GM10248 (cell line): ENCODE measurements at regions not wholly inside any gene's neighbourhood (a gene's known extent, or its start where the extent isn't known, plus 50 kb on each side); places are given as distances from the start of the nearest gene placed in this dataset.
A peak's percentile ranks its signal among the peaks of the same experiment; 100 is the strongest.

Experiments used
- CTCF ChIA-PET: fragments of 300-600 bp; sonication (Branson Sonifier 250); formaldehyde crosslinking; extraction: SDS; loops from one replicate; lab custom pipeline; 2021; ENCODE audit warnings: antibody characterized with exemption; lab: Yijun Ruan, JAX
- POLR2A ChIA-PET: fragments of 350-650 bp; sonication (Branson Sonifier 250); formaldehyde crosslinking; extraction: SDS; loops from one replicate; lab custom pipeline; 2020; ENCODE audit warnings: antibody characterized with exemption; lab: Yijun Ruan, JAX
- DNase-seq: peaks from one replicate; pipeline ENCODE4 v3.0.0; 2012; ENCODE audit errors: extremely low spot score
- TF ChIP-seq, protein P1 (sequence below): IDR thresholded peaks from 2 replicates; pipeline ENCODE4 v1.5.1; 2012; ENCODE audit warnings: mild to moderate bottlenecking, low read depth; ENCODE audit errors: extremely low read depth, missing control alignments, control extremely low read depth

DNA sequence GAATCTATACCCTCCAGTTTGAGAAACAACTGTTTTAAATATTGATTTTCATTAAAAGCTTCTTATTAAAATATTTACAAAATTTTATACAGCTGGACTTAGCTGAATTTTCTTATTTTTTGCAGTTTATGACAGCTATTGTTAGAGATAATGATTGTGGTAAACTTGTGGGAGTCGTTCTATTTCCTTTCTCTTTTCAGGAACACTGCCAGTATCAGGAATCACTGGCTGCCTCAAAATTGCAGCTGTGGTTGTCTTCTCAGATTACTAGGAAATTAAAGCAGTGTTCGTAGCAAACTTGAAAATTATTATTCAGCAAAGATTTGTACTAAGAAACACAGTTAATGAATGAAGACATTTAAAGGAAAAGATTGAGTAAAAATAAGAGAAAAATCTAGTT is 311.0 kb downstream of the CENPW start:
- ChIA-PET CTCF (interaction anchor here (1.0 kb wide), 1 partner anchor 12 kb away, joined by 3 read pairs; no protein-coding TSS in a partner anchor), POLR2A (no interaction called here)
- TF ChIP-seq, protein P1, sequence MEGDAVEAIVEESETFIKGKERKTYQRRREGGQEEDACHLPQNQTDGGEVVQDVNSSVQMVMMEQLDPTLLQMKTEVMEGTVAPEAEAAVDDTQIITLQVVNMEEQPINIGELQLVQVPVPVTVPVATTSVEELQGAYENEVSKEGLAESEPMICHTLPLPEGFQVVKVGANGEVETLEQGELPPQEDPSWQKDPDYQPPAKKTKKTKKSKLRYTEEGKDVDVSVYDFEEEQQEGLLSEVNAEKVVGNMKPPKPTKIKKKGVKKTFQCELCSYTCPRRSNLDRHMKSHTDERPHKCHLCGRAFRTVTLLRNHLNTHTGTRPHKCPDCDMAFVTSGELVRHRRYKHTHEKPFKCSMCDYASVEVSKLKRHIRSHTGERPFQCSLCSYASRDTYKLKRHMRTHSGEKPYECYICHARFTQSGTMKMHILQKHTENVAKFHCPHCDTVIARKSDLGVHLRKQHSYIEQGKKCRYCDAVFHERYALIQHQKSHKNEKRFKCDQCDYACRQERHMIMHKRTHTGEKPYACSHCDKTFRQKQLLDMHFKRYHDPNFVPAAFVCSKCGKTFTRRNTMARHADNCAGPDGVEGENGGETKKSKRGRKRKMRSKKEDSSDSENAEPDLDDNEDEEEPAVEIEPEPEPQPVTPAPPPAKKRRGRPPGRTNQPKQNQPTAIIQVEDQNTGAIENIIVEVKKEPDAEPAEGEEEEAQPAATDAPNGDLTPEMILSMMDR: no peak
- DNase-seq: no peak

DNA sequence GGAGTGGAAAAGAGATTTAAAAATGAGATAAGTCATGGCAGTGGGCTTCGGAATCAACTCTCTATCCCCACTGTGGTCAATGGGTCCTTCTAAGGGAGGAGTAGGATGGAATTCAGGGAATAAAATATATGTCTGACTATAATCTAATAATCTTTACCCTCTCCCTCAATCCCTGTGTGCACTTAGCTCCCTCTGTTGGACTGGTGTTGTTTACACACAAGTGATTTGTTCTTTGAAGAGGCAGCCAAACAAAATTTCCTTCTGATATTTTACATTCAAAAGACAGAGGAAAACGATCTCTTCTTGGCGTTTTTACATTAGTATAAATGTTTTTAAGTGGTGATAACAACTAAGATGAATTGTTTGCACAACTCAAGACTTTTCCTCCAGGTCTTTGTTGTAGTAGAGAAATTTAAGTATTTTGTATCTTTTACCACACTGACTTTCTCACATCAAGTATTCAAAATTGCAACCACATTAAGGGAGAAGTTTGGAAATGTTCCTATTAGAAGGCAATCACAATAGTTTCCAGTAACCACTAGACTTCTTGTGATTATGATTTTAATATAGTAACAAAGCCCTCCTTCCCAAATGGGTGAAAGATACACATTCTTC is 317.8 kb downstream of the CENPW start:
- POLR2A ChIA-PET: no interaction called here
- CTCF ChIA-PET: interaction anchor here (1.2 to 1.4 kb wide), 3 partner anchors 12 to 671 kb away, joined by 4 to 6 read pairs (median 4); partner anchors contain the start of gene TRMT11
- TF ChIP-seq, protein P1: peak; percentile 59
- DNase-seq: no peak

DNA sequence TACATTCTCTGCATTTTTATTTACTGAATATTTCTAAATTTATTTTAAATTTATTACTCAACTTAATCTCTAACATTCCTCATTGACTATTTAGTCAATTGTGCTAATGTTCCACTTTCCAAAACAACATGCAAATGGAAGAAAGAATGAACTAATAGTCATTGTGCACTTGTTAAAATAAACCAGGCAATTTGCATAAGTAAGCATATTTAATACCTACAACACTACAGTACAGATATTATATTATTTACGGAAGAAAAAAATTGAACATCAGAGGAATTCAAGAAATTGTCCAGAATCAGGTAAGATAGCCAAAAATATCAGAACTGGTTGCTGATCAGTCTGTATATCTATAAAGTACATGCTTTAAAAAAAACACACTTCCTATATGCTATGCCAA is 320.5 kb downstream of the CENPW start:
- ChIA-PET CTCF (no interaction called here), POLR2A (no interaction called here)
- DNase-seq: no peak
- TF ChIP-seq, protein P1: no peak

DNA sequence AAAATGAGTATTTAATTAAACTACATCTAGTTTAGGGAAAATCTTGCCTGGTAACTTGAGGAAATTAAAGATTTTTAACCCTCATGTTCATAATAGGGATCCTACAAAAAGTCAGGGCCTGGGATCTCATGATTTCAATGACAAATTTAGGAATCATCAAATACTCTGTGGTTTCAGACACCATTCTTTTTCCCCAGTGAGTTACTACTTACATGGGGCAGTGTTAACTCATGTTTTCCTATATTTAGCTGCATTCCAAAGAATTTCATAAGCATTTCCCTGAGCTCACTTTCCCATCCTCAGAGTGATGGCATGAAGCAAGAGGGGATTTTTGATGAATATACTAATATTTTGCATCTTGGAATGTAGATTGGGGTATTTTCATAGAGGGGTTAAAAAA is 321.7 kb downstream of the CENPW start:
- TF ChIP-seq, protein P1: no peak
- ChIA-PET POLR2A (no interaction called here), CTCF (interaction anchor here (1.0 to 1.4 kb wide), 2 partner anchors 11 to 14 kb away, joined by 3 read pairs; no protein-coding TSS in a partner anchor)
- DNase-seq: no peak

DNA sequence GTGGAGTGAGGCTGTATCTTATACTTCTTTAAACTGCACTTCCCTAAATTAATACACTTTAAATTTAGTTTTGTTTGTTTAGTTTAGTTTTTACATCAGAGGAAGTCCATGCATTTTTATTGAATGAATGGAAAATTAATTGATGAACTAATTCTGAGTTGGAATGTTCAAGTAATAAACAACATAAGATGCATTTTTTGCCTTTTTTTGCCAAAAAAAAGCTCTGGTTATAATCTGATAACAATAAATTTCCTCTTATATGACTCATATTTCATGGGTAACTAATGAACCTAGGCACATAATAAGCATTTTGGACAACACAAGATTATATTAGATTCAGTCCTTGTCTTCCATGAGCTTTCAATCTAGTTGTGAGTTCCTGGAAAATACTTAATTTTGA is 323.1 kb downstream of the CENPW start:
- TF ChIP-seq, protein P1: no peak
- ChIA-PET POLR2A (no interaction called here), CTCF (interaction anchor here (1.4 kb wide), 1 partner anchor 12 kb away, joined by 3 read pairs; no protein-coding TSS in a partner anchor)
- no peak for DNase-seq

DNA sequence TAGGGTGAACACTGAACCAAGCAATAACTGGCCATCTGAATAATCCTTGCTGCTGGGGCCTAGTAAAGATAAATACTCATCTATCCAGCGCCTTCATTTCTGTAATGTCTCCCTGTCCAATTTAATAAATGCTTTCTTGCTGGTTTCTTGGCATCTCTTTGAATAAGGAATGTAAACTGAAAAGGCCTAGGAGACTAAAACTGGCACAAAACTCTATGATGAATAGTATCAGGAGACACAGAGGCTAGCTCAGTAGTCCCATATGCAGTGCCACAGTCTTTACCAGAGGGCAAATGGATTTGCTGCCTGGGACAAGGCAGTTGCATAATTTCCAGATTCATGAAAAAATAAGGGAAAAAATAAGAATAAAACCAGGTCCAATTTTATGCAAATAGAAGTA is 324.4 kb downstream of the CENPW start:
- TF ChIP-seq, protein P1: no peak
- ChIA-PET POLR2A (no interaction called here), CTCF (no interaction called here)
- no peak for DNase-seq
